ENCODE measurements at regions not wholly inside any gene's neighbourhood (a gene's known extent, or its start where the extent isn't known, plus 50 kb on each side); places are given as distances from the start of the nearest gene placed in this dataset.
"Not testable (repeated sequence)": the region's sequence is repeated elsewhere in the genome, so short reads cannot be mapped to it uniquely, and the experiment has no call there.

DNA sequence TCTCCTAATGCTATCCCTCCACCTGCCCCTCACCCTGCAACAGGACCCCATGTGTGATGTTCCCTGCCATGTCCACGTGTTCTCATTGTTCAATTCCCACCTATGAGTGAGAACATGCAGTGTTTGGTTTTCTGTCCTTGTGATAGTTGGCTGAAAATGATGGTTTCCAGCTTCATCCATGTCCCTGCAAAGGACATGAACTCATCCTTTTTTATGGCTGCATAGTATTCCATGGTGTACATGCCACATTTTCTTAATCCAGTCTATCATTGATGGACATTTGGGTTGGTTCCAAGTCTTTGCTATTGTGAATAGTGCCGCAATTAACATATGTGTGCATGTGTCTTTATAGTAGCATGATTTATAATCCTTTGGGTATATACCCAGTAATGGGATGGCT is 62.3 kb upstream of the EDEM3 start:
- TF ChIP-seq, protein P1, sequence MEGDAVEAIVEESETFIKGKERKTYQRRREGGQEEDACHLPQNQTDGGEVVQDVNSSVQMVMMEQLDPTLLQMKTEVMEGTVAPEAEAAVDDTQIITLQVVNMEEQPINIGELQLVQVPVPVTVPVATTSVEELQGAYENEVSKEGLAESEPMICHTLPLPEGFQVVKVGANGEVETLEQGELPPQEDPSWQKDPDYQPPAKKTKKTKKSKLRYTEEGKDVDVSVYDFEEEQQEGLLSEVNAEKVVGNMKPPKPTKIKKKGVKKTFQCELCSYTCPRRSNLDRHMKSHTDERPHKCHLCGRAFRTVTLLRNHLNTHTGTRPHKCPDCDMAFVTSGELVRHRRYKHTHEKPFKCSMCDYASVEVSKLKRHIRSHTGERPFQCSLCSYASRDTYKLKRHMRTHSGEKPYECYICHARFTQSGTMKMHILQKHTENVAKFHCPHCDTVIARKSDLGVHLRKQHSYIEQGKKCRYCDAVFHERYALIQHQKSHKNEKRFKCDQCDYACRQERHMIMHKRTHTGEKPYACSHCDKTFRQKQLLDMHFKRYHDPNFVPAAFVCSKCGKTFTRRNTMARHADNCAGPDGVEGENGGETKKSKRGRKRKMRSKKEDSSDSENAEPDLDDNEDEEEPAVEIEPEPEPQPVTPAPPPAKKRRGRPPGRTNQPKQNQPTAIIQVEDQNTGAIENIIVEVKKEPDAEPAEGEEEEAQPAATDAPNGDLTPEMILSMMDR (IDR thresholded peaks at IDR 0.05): not testable (repeated sequence)
- not testable (repeated sequence) for TF ChIP-seq POLR2A (IDR thresholded peaks at IDR 0.05; ENCODE audit: low read depth); EP300 (IDR thresholded peaks at IDR 0.05); POLR2AphosphoS5 (IDR thresholded peaks at IDR 0.05)

All from esophagus muscularis mucosa (tissue), 4 donors.